Urothelium cell line (cell line): ENCODE measurements at regions not wholly inside any gene's neighbourhood (a gene's known extent, or its start where the extent isn't known, plus 50 kb on each side); places are given as distances from the start of the nearest gene placed in this dataset.
"Not testable (repeated sequence)": the region's sequence is repeated elsewhere in the genome, so short reads cannot be mapped to it uniquely, and the experiment has no call there.

ENCODE experiments used
- DNase-seq: peaks from one replicate; pipeline ENCODE4 v3.0.0; 2011; ENCODE audit warnings: low spot score, mixed read lengths
- FAIRE-seq: peaks from 2 replicates; lab custom pipeline; 2011; peaks lifted over from hg19 to GRCh38; lab: Jason Lieb, UNC

- FAIRE-seq (no peak), DNase-seq (no peak)
Observed at GRCh38 chr1:19591482-19592091, 52.5 kb upstream of the NBL1 start.

GRCh38 chr1:19585507-19585906 is 58.6 kb upstream of the NBL1 start:
- FAIRE-seq, result no peak
- DNase-seq, result no peak

- FAIRE-seq (no peak), DNase-seq (peak; percentile 12)
Observed at GRCh38 chr1:19582318-19582717, 61.8 kb upstream of the NBL1 start.

- FAIRE-seq, result no peak
- no peak for DNase-seq
Observed at GRCh38 chr1:19581381-19581780, 62.7 kb upstream of the NBL1 start.

- FAIRE-seq (no peak), DNase-seq (no peak)
Observed at GRCh38 chr1:19577561-19577960, 66.5 kb upstream of the NBL1 start.

- FAIRE-seq (no peak), DNase-seq (no peak)
Observed at GRCh38 chr1:19577036-19577435, 67.1 kb upstream of the NBL1 start.

- FAIRE-seq (no peak), DNase-seq (no peak)
Observed at GRCh38 chr1:19569786-19570185, 74.3 kb upstream of the NBL1 start.

- no peak for FAIRE-seq
Observed at GRCh38 chr1:19567041-19567440, 77.1 kb upstream of the NBL1 start.

GRCh38 chr1:19564366-19564765 is 79.0 kb upstream of the CAPZB start:
- FAIRE-seq (no peak), DNase-seq (no peak)

More at GRCh38 chr1:19567041-19567440, 77.1 kb upstream of the NBL1 start:
- DNase-seq, result no peak

- DNase-seq (no peak), FAIRE-seq (no peak)
Observed at GRCh38 chr1:19563324-19564097, 78.2 kb upstream of the CAPZB start.

- FAIRE-seq (no peak), DNase-seq (no peak)
Observed at GRCh38 chr1:19562847-19563246, 77.5 kb upstream of the CAPZB start.

GRCh38 chr1:19560480-19560879 is 75.1 kb upstream of the CAPZB start:
- no peak for FAIRE-seq
- DNase-seq, result no peak

- peak; percentile 22 for DNase-seq
- no peak for FAIRE-seq
Observed at GRCh38 chr1:19559641-19560040, 74.3 kb upstream of the CAPZB start.

GRCh38 chr1:19557609-19558051 is 72.3 kb upstream of the CAPZB start:
- DNase-seq (no peak), FAIRE-seq (no peak)

- no peak for DNase-seq
- no peak for FAIRE-seq
Observed at GRCh38 chr1:19554090-19554489, 68.8 kb upstream of the CAPZB start.

- FAIRE-seq, result no peak
- no peak for DNase-seq
Observed at GRCh38 chr1:19552291-19553010, 67.1 kb upstream of the CAPZB start.

- not testable (repeated sequence) for DNase-seq, FAIRE-seq
Observed at GRCh38 chr1:19551837-19552236, 66.5 kb upstream of the CAPZB start.

- not testable (repeated sequence) for FAIRE-seq, DNase-seq
Observed at GRCh38 chr1:19550437-19550836, 65.1 kb upstream of the CAPZB start.

- DNase-seq (no peak), FAIRE-seq (no peak)
Observed at GRCh38 chr1:19547814-19548213, 62.5 kb upstream of the CAPZB start.

GRCh38 chr1:19536519-19536918 is 51.2 kb upstream of the CAPZB start:
- DNase-seq (no peak), FAIRE-seq (no peak)

- no peak for FAIRE-seq
Observed at GRCh38 chr1:19535214-19535613, 49.9 kb upstream of the CAPZB start.

More at GRCh38 chr1:19535214-19535613, 49.9 kb upstream of the CAPZB start:
- no peak for DNase-seq
